CD4-positive, CD25-positive, alpha-beta regulatory T cell (primary cell): ENCODE measurements at regions not wholly inside any gene's neighbourhood (a gene's known extent, or its start where the extent isn't known, plus 50 kb on each side); places are given as distances from the start of the nearest gene placed in this dataset.

Source experiments
- ATAC-seq, 2 donors: fragments of 150-1000 bp; cut with Tn5 transposase; one replicate each; pipeline ENCODE4 v1.10.0; 2021; ENCODE audit warnings: low read depth in 2 of 2, moderate number of reproducible peaks in 2 of 2, moderate library complexity in 1 of 2
- DNase-seq, 3 donors: peaks; one replicate each; pipeline versions ENCODE4 v3.0.0 to v3.0.0-alpha.2; 2012 to 2022; ENCODE audit warnings: mixed read lengths in 1 of 3
- H3K27ac ChIP-seq: one replicate; pipeline ENCODE4 v1.7.0; 2013; ENCODE audit warnings: mild to moderate bottlenecking, low read length; ENCODE audit not compliant: insufficient read depth, poor library complexity, severe bottlenecking
- H3K27me3 ChIP-seq: one replicate; pipeline ENCODE4 v1.7.0; 2013; ENCODE audit warnings: low read length; ENCODE audit not compliant: control insufficient read depth, insufficient read depth
- H3K36me3 ChIP-seq: one replicate; pipeline ENCODE4 v1.7.0; 2013; ENCODE audit warnings: mild to moderate bottlenecking, low read length, moderate library complexity; ENCODE audit not compliant: control insufficient read depth, insufficient read depth
- H3K4me1 ChIP-seq: 2 replicates; pipeline ENCODE4 v1.7.0; 2013; ENCODE audit warnings: mild to moderate bottlenecking, low read length; ENCODE audit not compliant: insufficient read depth, control insufficient read depth, poor library complexity, severe bottlenecking
- H3K4me3 ChIP-seq: one replicate; pipeline ENCODE4 v1.7.0; 2013; ENCODE audit warnings: low read depth, mild to moderate bottlenecking, low read length, moderate library complexity
- H3K9me3 ChIP-seq, 2 experiments: 1 replicate in 1 of 2; 2 replicates in 1 of 2; pipeline ENCODE4 v1.7.0; 2013; ENCODE audit warnings: low read length in 2 of 2, mild to moderate bottlenecking in 1 of 2, moderate library complexity in 1 of 2; ENCODE audit not compliant: control insufficient read depth in 2 of 2
- H3K27ac Mint-ChIP-seq, 3 donors: one replicate each; pipeline ENCODE4 v1.8.0; 2020 to 2022; ENCODE audit warnings: mild to moderate bottlenecking in 3 of 3, mixed read lengths in 3 of 3, moderate library complexity in 2 of 3
- H3K27me3 Mint-ChIP-seq: one replicate; pipeline ENCODE4 v1.8.0; 2022; ENCODE audit warnings: mild to moderate bottlenecking, mixed read lengths
- H3K36me3 Mint-ChIP-seq: one replicate; pipeline ENCODE4 v1.8.0; 2020; ENCODE audit warnings: mixed read lengths
- H3K4me1 Mint-ChIP-seq, 4 donors: one replicate each; pipeline ENCODE4 v1.8.0; 2020 to 2022; ENCODE audit warnings: mixed read lengths in 4 of 4, mild to moderate bottlenecking in 1 of 4
- H3K4me3 Mint-ChIP-seq, 4 donors: one replicate each; pipeline ENCODE4 v1.8.0; 2020 to 2022; ENCODE audit warnings: mild to moderate bottlenecking in 4 of 4, mixed read lengths in 4 of 4, moderate library complexity in 3 of 4
- H3K9me3 Mint-ChIP-seq, 7 donors: one replicate each; pipeline ENCODE4 v1.8.0; 2020 to 2022; ENCODE audit warnings: mixed read lengths in 7 of 7, mild to moderate bottlenecking in 3 of 7, moderate library complexity in 2 of 7

GRCh38 chr3:168545591-168545990, 449.9 kb upstream of the GOLIM4 start:
- Histone ChIP-seq H3K9me3 (no peaks in the 10 kb centered on the region), H3K27ac (no peak overlapping the region), H3K4me3 (no peak overlapping the region), H3K27me3 (no peaks in the 10 kb centered on the region), H3K4me1 (no peaks in the 10 kb centered on the region), H3K36me3 (no peaks in the 10 kb centered on the region)
- Mint-ChIP-seq H3K4me1 (no peaks in the 10 kb centered on the region), H3K27me3 (no peaks in the 10 kb centered on the region), H3K9me3 (peaks cover 0 to 12% (median 6%) of the 10 kb centered on the region in 7 donors), H3K27ac (no peak overlapping the region), H3K36me3 (no peaks in the 10 kb centered on the region), H3K4me3 (no peak overlapping the region)
- DNase-seq (no peak), ATAC-seq (no peak)

- ATAC-seq: no peak
- Mint-ChIP-seq H3K4me1 (no peaks in the 10 kb centered on the region), H3K27ac (no peak overlapping the region), H3K9me3 (peaks cover 0 to 6% (median 4%) of the 10 kb centered on the region in 7 donors), H3K4me3 (no peak overlapping the region), H3K27me3 (no peaks in the 10 kb centered on the region), H3K36me3 (no peaks in the 10 kb centered on the region)
- no peaks in the 10 kb centered on the region for H3K4me1 ChIP-seq
- no peaks in the 10 kb centered on the region for H3K9me3 ChIP-seq
- no peaks in the 10 kb centered on the region for H3K36me3 ChIP-seq
- DNase-seq: no peak
- no peak overlapping the region for H3K4me3 ChIP-seq
- H3K27ac ChIP-seq: no peak overlapping the region
- H3K27me3 ChIP-seq: no peaks in the 10 kb centered on the region
Observed at GRCh38 chr3:168544097-168544957, 448.6 kb upstream of the GOLIM4 start.

- H3K4me1 ChIP-seq: no peaks in the 10 kb centered on the region
- Mint-ChIP-seq H3K36me3 (no peaks in the 10 kb centered on the region), H3K9me3 (peaks cover 0 to 10% (median 3%) of the 10 kb centered on the region in 7 donors), H3K27me3 (no peaks in the 10 kb centered on the region), H3K4me3 (no peak overlapping the region), H3K27ac (no peak overlapping the region), H3K4me1 (no peaks in the 10 kb centered on the region)
- ATAC-seq (no peak), DNase-seq (no peak)
- H3K27ac ChIP-seq: no peak overlapping the region
- no peaks in the 10 kb centered on the region for H3K27me3 ChIP-seq
- no peak overlapping the region for H3K4me3 ChIP-seq
- no peaks in the 10 kb centered on the region for H3K36me3 ChIP-seq
- no peaks in the 10 kb centered on the region for H3K9me3 ChIP-seq
Observed at GRCh38 chr3:168540726-168541125, 445.0 kb upstream of the GOLIM4 start.

- H3K9me3 Mint-ChIP-seq: peaks cover 0 to 10% (median 2%) of the 10 kb centered on the region in 7 donors
- H3K4me1 Mint-ChIP-seq: no peaks in the 10 kb centered on the region
- H3K4me3 Mint-ChIP-seq: no peak overlapping the region
- Histone ChIP-seq H3K9me3 (no peaks in the 10 kb centered on the region), H3K27me3 (no peaks in the 10 kb centered on the region), H3K4me3 (no peak overlapping the region), H3K27ac (no peak overlapping the region), H3K36me3 (no peaks in the 10 kb centered on the region), H3K4me1 (no peaks in the 10 kb centered on the region)
- no peaks in the 10 kb centered on the region for H3K27me3 Mint-ChIP-seq
- ATAC-seq: no peak
- no peaks in the 10 kb centered on the region for H3K36me3 Mint-ChIP-seq
- DNase-seq: no peak
- H3K27ac Mint-ChIP-seq: no peak overlapping the region
Observed at GRCh38 chr3:168539909-168540308, 444.2 kb upstream of the GOLIM4 start.

GRCh38 chr3:168534761-168535160, 439.0 kb upstream of the GOLIM4 start:
- H3K27ac Mint-ChIP-seq: no peak overlapping the region
- Histone ChIP-seq H3K36me3 (no peaks in the 10 kb centered on the region), H3K9me3 (no peaks in the 10 kb centered on the region), H3K27me3 (no peaks in the 10 kb centered on the region), H3K27ac (no peak overlapping the region), H3K4me1 (no peaks in the 10 kb centered on the region), H3K4me3 (no peak overlapping the region)
- H3K4me1 Mint-ChIP-seq: no peaks in the 10 kb centered on the region
- no peaks in the 10 kb centered on the region for H3K27me3 Mint-ChIP-seq
- H3K9me3 Mint-ChIP-seq: peaks cover 0 to 18% (median 0%) of the 10 kb centered on the region in 7 donors
- no peak overlapping the region for H3K4me3 Mint-ChIP-seq
- ATAC-seq (no peak), DNase-seq (no peak)
- H3K36me3 Mint-ChIP-seq: no peaks in the 10 kb centered on the region

DNA sequence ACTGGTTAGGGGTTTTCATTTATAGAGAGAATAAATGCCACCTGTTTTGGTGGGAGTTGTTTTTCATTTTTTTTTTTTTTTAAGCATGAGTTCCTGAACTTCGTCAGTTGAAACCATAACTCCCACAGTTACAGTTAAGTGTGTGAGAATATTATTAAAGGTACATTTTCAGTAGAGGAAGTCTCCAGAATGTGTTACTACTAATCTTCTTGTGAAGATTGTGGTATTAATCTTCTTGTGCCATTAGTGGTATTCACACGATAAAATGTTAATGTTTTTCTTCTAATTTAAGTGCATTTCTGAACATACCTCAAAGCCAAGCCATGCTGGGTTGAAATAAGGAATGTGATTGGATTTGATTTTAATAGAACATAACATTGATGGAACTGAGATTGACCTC, 437.9 kb upstream of the GOLIM4 start:
- Histone ChIP-seq H3K4me3 (no peak overlapping the region), H3K4me1 (no peaks in the 10 kb centered on the region), H3K36me3 (no peaks in the 10 kb centered on the region), H3K9me3 (no peaks in the 10 kb centered on the region), H3K27ac (no peak overlapping the region), H3K27me3 (no peaks in the 10 kb centered on the region)
- H3K9me3 Mint-ChIP-seq: peaks cover 0 to 21% (median 0%) of the 10 kb centered on the region in 7 donors
- H3K27me3 Mint-ChIP-seq: no peaks in the 10 kb centered on the region
- no peak overlapping the region for H3K4me3 Mint-ChIP-seq
- H3K4me1 Mint-ChIP-seq: no peaks in the 10 kb centered on the region
- H3K27ac Mint-ChIP-seq: no peak overlapping the region
- H3K36me3 Mint-ChIP-seq: no peaks in the 10 kb centered on the region
- DNase-seq: no peak
- no peak for ATAC-seq

GRCh38 chr3:168532135-168532534, 436.4 kb upstream of the GOLIM4 start:
- Histone ChIP-seq H3K27me3 (no peaks in the 10 kb centered on the region), H3K4me3 (no peak overlapping the region), H3K36me3 (no peaks in the 10 kb centered on the region), H3K27ac (no peak overlapping the region), H3K4me1 (no peaks in the 10 kb centered on the region), H3K9me3 (no peaks in the 10 kb centered on the region)
- Mint-ChIP-seq H3K36me3 (no peaks in the 10 kb centered on the region), H3K4me3 (no peak overlapping the region), H3K9me3 (peaks cover 0 to 17% (median 2%) of the 10 kb centered on the region in 7 donors), H3K4me1 (no peaks in the 10 kb centered on the region), H3K27ac (no peak overlapping the region), H3K27me3 (no peaks in the 10 kb centered on the region)
- ATAC-seq: no peak
- DNase-seq: no peak

- peaks cover 0 to 17% (median 2%) of the 10 kb centered on the region in 7 donors for H3K9me3 Mint-ChIP-seq
- DNase-seq: no peak
- no peaks in the 10 kb centered on the region for H3K27me3 Mint-ChIP-seq
Observed at GRCh38 chr3:168531116-168531515, 435.4 kb upstream of the GOLIM4 start.

More at GRCh38 chr3:168531116-168531515, 435.4 kb upstream of the GOLIM4 start:
- H3K9me3 ChIP-seq: no peaks in the 10 kb centered on the region
- H3K4me1 Mint-ChIP-seq: no peaks in the 10 kb centered on the region
- H3K36me3 Mint-ChIP-seq: no peaks in the 10 kb centered on the region
- no peak overlapping the region for H3K4me3 Mint-ChIP-seq
- no peak for ATAC-seq
- H3K27ac ChIP-seq: no peak overlapping the region
- no peak overlapping the region for H3K27ac Mint-ChIP-seq
- H3K27me3 ChIP-seq: no peaks in the 10 kb centered on the region
- H3K36me3 ChIP-seq: no peaks in the 10 kb centered on the region
- no peak overlapping the region for H3K4me3 ChIP-seq
- H3K4me1 ChIP-seq: no peaks in the 10 kb centered on the region
